ENCODE measurements at regions not wholly inside any gene's neighbourhood (a gene's known extent, or its start where the extent isn't known, plus 50 kb on each side); places are given as distances from the start of the nearest gene placed in this dataset.

DNA sequence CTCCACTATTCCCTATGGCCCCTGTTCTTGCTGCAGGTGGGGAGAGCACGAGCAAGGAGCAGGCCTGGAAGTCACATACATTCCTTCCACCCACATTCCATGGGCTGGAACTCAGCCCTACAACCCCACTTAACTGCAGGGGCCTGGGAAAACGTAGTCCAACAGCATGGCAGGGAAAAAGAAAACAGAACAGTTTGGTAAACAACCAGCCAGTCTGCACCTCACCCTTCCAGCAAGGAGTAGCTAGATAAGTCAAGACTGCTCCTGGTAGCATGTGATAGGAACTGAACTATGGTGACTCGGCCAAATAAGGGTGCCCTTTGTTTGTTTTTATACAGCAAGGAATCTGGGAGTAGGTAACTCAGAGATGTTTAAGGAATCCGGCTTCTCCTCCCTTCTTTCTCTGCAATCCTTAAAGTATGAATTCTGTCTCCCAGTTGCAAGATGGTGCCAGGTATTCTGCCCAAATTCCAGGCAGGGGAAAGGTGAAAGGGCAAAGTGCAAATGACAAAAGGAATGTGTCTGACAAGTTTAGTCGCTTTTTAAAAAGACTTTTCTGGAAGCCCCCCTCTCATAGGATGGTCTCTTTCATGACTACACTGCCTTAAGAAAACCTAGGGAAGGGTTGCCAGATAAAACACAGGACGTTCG, 311.7 kb upstream of the NEBL start:
- intact Hi-C loops (cut with micrococcal nuclease; ENCODE audit: unreplicated experiment) (no loop called here), in situ Hi-C loops (cut with HindIII; ENCODE audit: low pct_unique_long_range_greater_than_20kb, low sequenced_read_pairs) (no loop called here)
- Histone ChIP-seq H3K27me3 (ENCODE audit: control insufficient read depth, insufficient read depth, low read length) (no peaks in the 10 kb centered on the region), H3K4me1 (ENCODE audit: control insufficient read depth, insufficient read depth, low read length) (no peaks in the 10 kb centered on the region; the same call in 1 of the 2 replicates), H3K4me3 (ENCODE audit: low read depth in 2 of 2, low read length in 2 of 2) (no peak overlapping the region), H3K36me3 (ENCODE audit: control insufficient read depth, insufficient read depth, low read length) (no peaks in the 10 kb centered on the region), H3K9me3 (ENCODE audit: control insufficient read depth, insufficient read depth, low read depth, low read length) (no peaks in the 10 kb centered on the region), H3K27ac (ENCODE audit: low read length) (no peak overlapping the region)
- ChIA-PET POLR2A (no interaction called here), CTCF (no interaction called here)
- TF ChIP-seq SIN3A (IDR thresholded peaks at IDR 0.05; ENCODE audit: borderline replicate concordance, insufficient read depth, low read depth, low read length) (no peak), POLR2AphosphoS5 (IDR thresholded peaks at IDR 0.05; ENCODE audit: low read depth, low read length) (no peak), TCF7L2 (IDR thresholded peaks at IDR 0.05; ENCODE audit: low read depth, low read length) (no peak)
- TF ChIP-seq, protein P1, sequence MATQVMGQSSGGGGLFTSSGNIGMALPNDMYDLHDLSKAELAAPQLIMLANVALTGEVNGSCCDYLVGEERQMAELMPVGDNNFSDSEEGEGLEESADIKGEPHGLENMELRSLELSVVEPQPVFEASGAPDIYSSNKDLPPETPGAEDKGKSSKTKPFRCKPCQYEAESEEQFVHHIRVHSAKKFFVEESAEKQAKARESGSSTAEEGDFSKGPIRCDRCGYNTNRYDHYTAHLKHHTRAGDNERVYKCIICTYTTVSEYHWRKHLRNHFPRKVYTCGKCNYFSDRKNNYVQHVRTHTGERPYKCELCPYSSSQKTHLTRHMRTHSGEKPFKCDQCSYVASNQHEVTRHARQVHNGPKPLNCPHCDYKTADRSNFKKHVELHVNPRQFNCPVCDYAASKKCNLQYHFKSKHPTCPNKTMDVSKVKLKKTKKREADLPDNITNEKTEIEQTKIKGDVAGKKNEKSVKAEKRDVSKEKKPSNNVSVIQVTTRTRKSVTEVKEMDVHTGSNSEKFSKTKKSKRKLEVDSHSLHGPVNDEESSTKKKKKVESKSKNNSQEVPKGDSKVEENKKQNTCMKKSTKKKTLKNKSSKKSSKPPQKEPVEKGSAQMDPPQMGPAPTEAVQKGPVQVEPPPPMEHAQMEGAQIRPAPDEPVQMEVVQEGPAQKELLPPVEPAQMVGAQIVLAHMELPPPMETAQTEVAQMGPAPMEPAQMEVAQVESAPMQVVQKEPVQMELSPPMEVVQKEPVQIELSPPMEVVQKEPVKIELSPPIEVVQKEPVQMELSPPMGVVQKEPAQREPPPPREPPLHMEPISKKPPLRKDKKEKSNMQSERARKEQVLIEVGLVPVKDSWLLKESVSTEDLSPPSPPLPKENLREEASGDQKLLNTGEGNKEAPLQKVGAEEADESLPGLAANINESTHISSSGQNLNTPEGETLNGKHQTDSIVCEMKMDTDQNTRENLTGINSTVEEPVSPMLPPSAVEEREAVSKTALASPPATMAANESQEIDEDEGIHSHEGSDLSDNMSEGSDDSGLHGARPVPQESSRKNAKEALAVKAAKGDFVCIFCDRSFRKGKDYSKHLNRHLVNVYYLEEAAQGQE (IDR thresholded peaks at IDR 0.05; ENCODE audit: insufficient read depth in 1 of 2, low read depth in 2 of 2, low read length in 1 of 2): no peak
- DNase-seq (ENCODE audit: low read depth, low spot score) (no peak), ATAC-seq (no peak)
- no TSS peak for BruUV-seq (replicated peaks)

DNA sequence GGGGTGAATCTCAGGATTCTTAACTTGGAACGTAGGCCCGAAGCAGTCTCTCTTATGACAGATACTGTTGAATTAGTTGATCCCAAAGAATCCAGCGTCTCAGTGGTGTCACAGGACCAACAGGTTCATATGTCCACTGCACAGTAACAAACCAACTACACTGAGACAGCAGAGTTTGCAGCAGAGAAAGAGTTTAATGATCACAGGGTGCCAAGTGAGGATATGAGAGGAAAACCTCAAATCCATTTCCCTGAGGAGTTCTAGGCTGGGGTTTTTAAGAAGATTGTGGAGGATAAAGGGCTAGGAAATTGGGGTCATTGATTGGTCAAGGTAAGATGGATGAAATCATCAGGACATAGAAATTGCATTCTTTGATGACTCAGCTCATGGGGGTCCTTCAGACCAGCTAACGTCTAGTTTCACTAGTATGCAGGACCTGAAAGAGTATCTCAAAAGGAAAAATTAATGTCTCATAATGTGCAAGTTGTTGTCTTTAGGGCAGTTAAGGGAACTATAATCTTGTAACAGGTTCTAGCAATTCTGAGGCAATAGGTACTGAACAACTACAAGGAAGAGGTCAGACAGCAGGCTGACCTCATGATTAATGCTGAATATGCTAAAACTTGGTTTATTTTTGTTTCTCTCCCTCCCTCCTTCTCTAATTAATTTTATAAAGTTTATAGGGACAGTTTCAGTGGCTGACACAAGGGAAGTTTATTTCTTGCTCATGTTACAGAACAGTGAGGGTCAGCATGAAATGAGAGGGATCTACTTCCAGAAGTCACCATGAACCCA, 310.9 kb upstream of the NEBL start:
- POLR2A ChIA-PET: no interaction called here
- Histone ChIP-seq H3K27me3 (ENCODE audit: control insufficient read depth, insufficient read depth, low read length) (no peaks in the 10 kb centered on the region), H3K9me3 (ENCODE audit: control insufficient read depth, insufficient read depth, low read depth, low read length) (no peaks in the 10 kb centered on the region), H3K4me3 (ENCODE audit: low read depth in 2 of 2, low read length in 2 of 2) (no peak overlapping the region), H3K27ac (ENCODE audit: low read length) (no peak overlapping the region), H3K36me3 (ENCODE audit: control insufficient read depth, insufficient read depth, low read length) (no peaks in the 10 kb centered on the region), H3K4me1 (ENCODE audit: control insufficient read depth, insufficient read depth, low read length) (no peaks in the 10 kb centered on the region; the same call in 1 of the 2 replicates)
- intact Hi-C loops (cut with micrococcal nuclease; ENCODE audit: unreplicated experiment) (no loop called here), in situ Hi-C loops (cut with HindIII; ENCODE audit: low pct_unique_long_range_greater_than_20kb, low sequenced_read_pairs) (no loop called here)
- DNase-seq (ENCODE audit: low read depth, low spot score) (no peak), ATAC-seq (no peak)
- CTCF ChIA-PET: no interaction called here
- TF ChIP-seq, protein P1 (IDR thresholded peaks at IDR 0.05; ENCODE audit: insufficient read depth in 1 of 2, low read depth in 2 of 2, low read length in 1 of 2): no peak
- no peak for TF ChIP-seq SIN3A (IDR thresholded peaks at IDR 0.05; ENCODE audit: borderline replicate concordance, insufficient read depth, low read depth, low read length)
- TF ChIP-seq, protein P2, sequence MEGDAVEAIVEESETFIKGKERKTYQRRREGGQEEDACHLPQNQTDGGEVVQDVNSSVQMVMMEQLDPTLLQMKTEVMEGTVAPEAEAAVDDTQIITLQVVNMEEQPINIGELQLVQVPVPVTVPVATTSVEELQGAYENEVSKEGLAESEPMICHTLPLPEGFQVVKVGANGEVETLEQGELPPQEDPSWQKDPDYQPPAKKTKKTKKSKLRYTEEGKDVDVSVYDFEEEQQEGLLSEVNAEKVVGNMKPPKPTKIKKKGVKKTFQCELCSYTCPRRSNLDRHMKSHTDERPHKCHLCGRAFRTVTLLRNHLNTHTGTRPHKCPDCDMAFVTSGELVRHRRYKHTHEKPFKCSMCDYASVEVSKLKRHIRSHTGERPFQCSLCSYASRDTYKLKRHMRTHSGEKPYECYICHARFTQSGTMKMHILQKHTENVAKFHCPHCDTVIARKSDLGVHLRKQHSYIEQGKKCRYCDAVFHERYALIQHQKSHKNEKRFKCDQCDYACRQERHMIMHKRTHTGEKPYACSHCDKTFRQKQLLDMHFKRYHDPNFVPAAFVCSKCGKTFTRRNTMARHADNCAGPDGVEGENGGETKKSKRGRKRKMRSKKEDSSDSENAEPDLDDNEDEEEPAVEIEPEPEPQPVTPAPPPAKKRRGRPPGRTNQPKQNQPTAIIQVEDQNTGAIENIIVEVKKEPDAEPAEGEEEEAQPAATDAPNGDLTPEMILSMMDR (IDR thresholded peaks at IDR 0.05): no peak
- no peak for TF ChIP-seq POLR2AphosphoS5 (IDR thresholded peaks at IDR 0.05; ENCODE audit: low read depth, low read length)
- TF ChIP-seq TCF7L2 (IDR thresholded peaks at IDR 0.05; ENCODE audit: low read depth, low read length): no peak
- no TSS peak for BruUV-seq (replicated peaks)
